ENCODE measurements at regions not wholly inside any gene's neighbourhood (a gene's known extent, or its start where the extent isn't known, plus 50 kb on each side); places are given as distances from the start of the nearest gene placed in this dataset.
"Not testable (repeated sequence)": the region's sequence is repeated elsewhere in the genome, so short reads cannot be mapped to it uniquely, and the experiment has no call there.

GRCh38 chr6:55943329-55943728 lies 67.9 kb upstream of the BMP5 start:
- Histone ChIP-seq H3K9me3 (no peaks in the 10 kb centered on the region), H3K4me1 (no peaks in the 10 kb centered on the region), H3K27me3 (ENCODE audit: low read depth) (peaks cover 4% of the 10 kb centered on the region), H3K36me3 (replicated peaks) (no peaks in the 10 kb centered on the region), H3K4me3 (no peak overlapping the region)
- no peak for DNase-seq (ENCODE audit: low spot score in 2 of 2)
- in situ Hi-C loops (cut with MboI; ENCODE audit: low sequenced_read_pairs) = no loop called here

GRCh38 chr6:55941702-55942101 lies 66.3 kb upstream of the BMP5 start:
- H3K27me3 ChIP-seq (ENCODE audit: low read depth) = no peaks in the 10 kb centered on the region; the same call in 1 of the 2 replicates
- H3K9me3 ChIP-seq = no peaks in the 10 kb centered on the region
- H3K36me3 ChIP-seq (replicated peaks) = no peaks in the 10 kb centered on the region
- in situ Hi-C loops (cut with MboI; ENCODE audit: low sequenced_read_pairs) = no loop called here
- H3K4me1 ChIP-seq = no peaks in the 10 kb centered on the region
- H3K4me3 ChIP-seq = no peak overlapping the region
- peak in 1 of 2 experiments; percentile 7 for DNase-seq (ENCODE audit: low spot score in 2 of 2)

- Histone ChIP-seq H3K9me3 (no peaks in the 10 kb centered on the region), H3K36me3 (replicated peaks) (no peaks in the 10 kb centered on the region), H3K27me3 (ENCODE audit: low read depth) (no peaks in the 10 kb centered on the region; the same call in 1 of the 2 replicates), H3K4me1 (no peaks in the 10 kb centered on the region), H3K4me3 (no peak overlapping the region)
- no peak for DNase-seq (ENCODE audit: low spot score in 2 of 2)
- in situ Hi-C loops (cut with MboI; ENCODE audit: low sequenced_read_pairs) = no loop called here
Observed at GRCh38 chr6:55937951-55938690, 62.7 kb upstream of the BMP5 start.

GRCh38 chr6:55937261-55937947 lies 62.0 kb upstream of the BMP5 start:
- Histone ChIP-seq H3K27me3 (ENCODE audit: low read depth) (no peaks in the 10 kb centered on the region; the same call in 1 of the 2 replicates), H3K36me3 (replicated peaks) (no peaks in the 10 kb centered on the region), H3K9me3 (no peaks in the 10 kb centered on the region), H3K4me1 (no peaks in the 10 kb centered on the region), H3K4me3 (no peak overlapping the region)
- in situ Hi-C loops (cut with MboI; ENCODE audit: low sequenced_read_pairs) = no loop called here
- no peak for DNase-seq (ENCODE audit: low spot score in 2 of 2)

GRCh38 chr6:55931101-55931500 lies 55.7 kb upstream of the BMP5 start:
- Histone ChIP-seq H3K4me3 (no peak overlapping the region), H3K9me3 (no peaks in the 10 kb centered on the region), H3K27me3 (ENCODE audit: low read depth) (no peaks in the 10 kb centered on the region), H3K4me1 (no peaks in the 10 kb centered on the region), H3K36me3 (replicated peaks) (no peaks in the 10 kb centered on the region)
- in situ Hi-C loops (cut with MboI; ENCODE audit: low sequenced_read_pairs) = no loop called here
- no peak for DNase-seq (ENCODE audit: low spot score in 2 of 2)

- in situ Hi-C loops (cut with MboI; ENCODE audit: low sequenced_read_pairs); H3K9me3 ChIP-seq; H3K4me3 ChIP-seq: not testable (repeated sequence)
Observed at GRCh38 chr6:55927713-55928112, 52.3 kb upstream of the BMP5 start.

GRCh38 chr6:55925292-55925691 lies 49.9 kb upstream of the BMP5 start:
- no peak for DNase-seq (ENCODE audit: low spot score in 2 of 2)
- Histone ChIP-seq H3K36me3 (replicated peaks) (no peaks in the 10 kb centered on the region), H3K27me3 (ENCODE audit: low read depth) (no peaks in the 10 kb centered on the region; the same call in 1 of the 2 replicates), H3K9me3 (no peaks in the 10 kb centered on the region), H3K4me3 (no peak overlapping the region), H3K4me1 (no peaks in the 10 kb centered on the region)
- in situ Hi-C loops (cut with MboI; ENCODE audit: low sequenced_read_pairs) = no loop called here

More at GRCh38 chr6:55927713-55928112, 52.3 kb upstream of the BMP5 start:
- H3K27me3 ChIP-seq (ENCODE audit: low read depth); H3K36me3 ChIP-seq (replicated peaks); DNase-seq (ENCODE audit: low spot score in 2 of 2); H3K4me1 ChIP-seq: not testable (repeated sequence)

All from HAP-1 (cell line).